Vagina (tissue), 2 donors: ENCODE measurements at regions not wholly inside any gene's neighbourhood (a gene's known extent, or its start where the extent isn't known, plus 50 kb on each side); places are given as distances from the start of the nearest gene placed in this dataset.

Experiments used
- DNase-seq, 2 donors: peaks; one replicate each; pipeline ENCODE4 v3.0.0-alpha.2; 2017; ENCODE audit errors: extremely low spot score in 2 of 2
- H3K27ac ChIP-seq: fragments of 200-600 bp; sonication (generic); one replicate; pipeline ENCODE4 v1.5.1; 2019
- H3K27me3 ChIP-seq: fragments of 200-600 bp; sonication (generic); one replicate; pipeline ENCODE4 v1.5.1; 2019
- H3K36me3 ChIP-seq, 2 donors: fragments of 200-600 bp; sonication (generic); one replicate each; pipeline ENCODE4 v1.5.1; 2017 to 2019
- H3K4me1 ChIP-seq: fragments of 200-600 bp; sonication (generic); one replicate; pipeline ENCODE4 v1.5.1; 2019
- H3K4me3 ChIP-seq, 2 donors: fragments of 200-600 bp; sonication (generic); 1 replicate in 1 of 2; 2 replicates in 1 of 2; pipeline ENCODE4 v1.5.1; 2016 to 2019
- H3K9me3 ChIP-seq: fragments of 200-600 bp; sonication (generic); one replicate; pipeline ENCODE4 v1.5.1; 2019
- CTCF ChIP-seq, 3 experiments: fragments of 450-650 bp in 2 of 3; fragments of 200-600 bp in 1 of 3; sonication (generic) in 1 of 3; IDR thresholded peaks; one replicate each; pipeline ENCODE4 v1.5.1; 2017 to 2019; ENCODE audit warnings: antibody characterized with exemption in 3 of 3, mild to moderate bottlenecking in 2 of 3, moderate library complexity in 2 of 3
- POLR2A ChIP-seq, 2 donors: fragments of 450-650 bp; IDR thresholded peaks; one replicate each; pipeline ENCODE4 v1.6.1; 2017; ENCODE audit warnings: antibody characterized with exemption in 2 of 2, mild to moderate bottlenecking in 2 of 2, moderate library complexity in 2 of 2
- POLR2AphosphoS5 ChIP-seq, 2 donors: sonication (generic); formaldehyde crosslinking; IDR thresholded peaks; one replicate each; pipeline ENCODE4 v1.9.0; 2017; ENCODE audit warnings: antibody characterized with exemption in 2 of 2, mild to moderate bottlenecking in 2 of 2, low read depth in 1 of 2; ENCODE audit not compliant: insufficient read depth in 1 of 2
- intact Hi-C: fragments of 100-400 bp; cut with DNase I; formaldehyde crosslinking; loops from one replicate; pipeline ENCODE4 v1.15.1; 2023

GRCh38 chr3:163328680-163329079 lies 1749.6 kb downstream of the SI start:
- Histone ChIP-seq H3K27ac (no peak overlapping the region), H3K4me3 (no peak overlapping the region), H3K4me1 (no peaks in the 10 kb centered on the region), H3K9me3 (peaks cover 4% of the 10 kb centered on the region), H3K27me3 (no peaks in the 10 kb centered on the region), H3K36me3 (no peaks in the 10 kb centered on the region)
- no peak for TF ChIP-seq POLR2AphosphoS5 (IDR thresholded peaks at IDR 0.05; ENCODE audit: insufficient read depth in 1 of 2, low read depth in 1 of 2)
- TF ChIP-seq POLR2A (IDR thresholded peaks at IDR 0.05) = no peak
- no peak for TF ChIP-seq CTCF (IDR thresholded peaks at IDR 0.05)
- DNase-seq = no peak
- intact Hi-C loops = no loop called here

- no peak for DNase-seq
- H3K4me1 ChIP-seq = no peaks in the 10 kb centered on the region
- H3K9me3 ChIP-seq = peaks cover 4% of the 10 kb centered on the region
- TF ChIP-seq POLR2A (IDR thresholded peaks at IDR 0.05) = no peak
- TF ChIP-seq POLR2AphosphoS5 (IDR thresholded peaks at IDR 0.05; ENCODE audit: insufficient read depth in 1 of 2, low read depth in 1 of 2) = no peak
- TF ChIP-seq CTCF (IDR thresholded peaks at IDR 0.05) = no peak
- no peaks in the 10 kb centered on the region for H3K27me3 ChIP-seq
- no peak overlapping the region for H3K4me3 ChIP-seq
- intact Hi-C loops = no loop called here
- no peak overlapping the region for H3K27ac ChIP-seq
- H3K36me3 ChIP-seq = no peaks in the 10 kb centered on the region
Measured at GRCh38 chr3:163327086-163327485, 1751.2 kb downstream of the SI start.

- no peak for DNase-seq
- H3K36me3 ChIP-seq = no peaks in the 10 kb centered on the region
- no peaks in the 10 kb centered on the region for H3K9me3 ChIP-seq
- no peak overlapping the region for H3K4me3 ChIP-seq
- H3K4me1 ChIP-seq = no peaks in the 10 kb centered on the region
- no peaks in the 10 kb centered on the region for H3K27me3 ChIP-seq
- no peak overlapping the region for H3K27ac ChIP-seq
- TF ChIP-seq CTCF (IDR thresholded peaks at IDR 0.05) = no peak
- TF ChIP-seq POLR2AphosphoS5 (IDR thresholded peaks at IDR 0.05; ENCODE audit: insufficient read depth in 1 of 2, low read depth in 1 of 2) = no peak
- no peak for TF ChIP-seq POLR2A (IDR thresholded peaks at IDR 0.05)
- intact Hi-C loops = no loop called here
Measured at GRCh38 chr3:163315786-163316185, 1762.5 kb downstream of the SI start.

GRCh38 chr3:163306405-163306804 lies 1771.9 kb downstream of the SI start:
- TF ChIP-seq POLR2A (IDR thresholded peaks at IDR 0.05) = no peak
- TF ChIP-seq CTCF (IDR thresholded peaks at IDR 0.05) = no peak
- TF ChIP-seq POLR2AphosphoS5 (IDR thresholded peaks at IDR 0.05; ENCODE audit: insufficient read depth in 1 of 2, low read depth in 1 of 2) = no peak
- no peak for DNase-seq
- Histone ChIP-seq H3K36me3 (no peaks in the 10 kb centered on the region), H3K27ac (no peak overlapping the region), H3K27me3 (no peaks in the 10 kb centered on the region), H3K4me1 (no peaks in the 10 kb centered on the region), H3K4me3 (no peak overlapping the region), H3K9me3 (no peaks in the 10 kb centered on the region)
- intact Hi-C loops = no loop called here

- no peak for DNase-seq
- H3K27ac ChIP-seq = no peak overlapping the region
- intact Hi-C loops = no loop called here
- no peaks in the 10 kb centered on the region for H3K27me3 ChIP-seq
- no peak for TF ChIP-seq POLR2A (IDR thresholded peaks at IDR 0.05)
- TF ChIP-seq CTCF (IDR thresholded peaks at IDR 0.05) = no peak
- no peak for TF ChIP-seq POLR2AphosphoS5 (IDR thresholded peaks at IDR 0.05; ENCODE audit: insufficient read depth in 1 of 2, low read depth in 1 of 2)
- H3K9me3 ChIP-seq = no peaks in the 10 kb centered on the region
- H3K4me1 ChIP-seq = no peaks in the 10 kb centered on the region
- no peak overlapping the region for H3K4me3 ChIP-seq
- no peaks in the 10 kb centered on the region for H3K36me3 ChIP-seq
Measured at GRCh38 chr3:163273694-163274093, 1777.1 kb downstream of the OTOL1 start.
